Sigmoid colon (tissue), 6 donors: ENCODE measurements at regions not wholly inside any gene's neighbourhood (a gene's known extent, or its start where the extent isn't known, plus 50 kb on each side); places are given as distances from the start of the nearest gene placed in this dataset.

Experiments used
- DNase-seq: peaks from one replicate; pipeline ENCODE4 v3.0.0-alpha.2; 2019
- H3K27ac ChIP-seq, 4 donors: fragments of 200-600 bp; sonication (generic); one replicate each; pipeline ENCODE4 v1.5.1; 2016 to 2019; ENCODE audit warnings: mild to moderate bottlenecking in 1 of 4
- H3K27me3 ChIP-seq, 3 donors: fragments of 200-600 bp; sonication (generic); one replicate each; pipeline ENCODE4 v1.5.1; 2019; ENCODE audit warnings: mild to moderate bottlenecking in 1 of 3
- H3K36me3 ChIP-seq, 4 donors: fragments of 200-600 bp; sonication (generic); one replicate each; pipeline ENCODE4 v1.5.1; 2016 to 2019
- H3K4me1 ChIP-seq, 4 donors: fragments of 200-600 bp; sonication (generic); one replicate each; pipeline ENCODE4 v1.5.1; 2017 to 2019
- H3K4me3 ChIP-seq, 4 donors: fragments of 200-600 bp; sonication (generic); one replicate each; pipeline ENCODE4 v1.5.1; 2017 to 2019; ENCODE audit warnings: mild to moderate bottlenecking in 2 of 4, moderate library complexity in 1 of 4
- H3K9me3 ChIP-seq, 4 donors: fragments of 200-600 bp in 3 of 4; sonication (generic) in 3 of 4; one replicate each; pipeline versions ENCODE4 v1.5.1 to v1.6.1; 2013 to 2019
- EP300 ChIP-seq, 4 donors: sonication (generic); formaldehyde crosslinking; IDR thresholded peaks; one replicate each; pipeline ENCODE4 v1.6.1; 2017; ENCODE audit warnings: antibody characterized with exemption in 4 of 4
- POLR2A ChIP-seq, 2 donors: fragments of 450-650 bp; IDR thresholded peaks; one replicate each; pipeline ENCODE4 v1.6.1; 2016; ENCODE audit warnings: antibody characterized with exemption in 2 of 2, mild to moderate bottlenecking in 2 of 2, moderate library complexity in 2 of 2
- POLR2AphosphoS5 ChIP-seq, 4 donors: sonication (generic); formaldehyde crosslinking; IDR thresholded peaks; one replicate each; pipeline ENCODE4 v1.6.1; 2017; ENCODE audit warnings: antibody characterized with exemption in 4 of 4
- WGBS, 2 donors: extraction: QIAGEN DNeasy Blood & Tissue Kit; methylation state at CpG; one replicate each; pipeline ENCODE4 v1.1.7; 2013; 5-methylcytosine and 5-hydroxymethylcytosine counted together
- intact Hi-C: fragments of 100-400 bp; cut with DNase I; formaldehyde crosslinking; loops from one replicate; pipeline ENCODE4 v1.15.1; 2023
- TF ChIP-seq, protein P1 (sequence below), 4 experiments: fragments of 450-650 bp in 3 of 4; fragments of 200-600 bp in 1 of 4; IDR thresholded peaks; one replicate each; pipeline ENCODE4 v1.5.1; 2016 to 2019; ENCODE audit warnings: antibody characterized with exemption in 4 of 4, mild to moderate bottlenecking in 3 of 4, moderate library complexity in 2 of 4
- donor health status: healthy with polysubstance abuse.
- donor health status: healthy.

DNA sequence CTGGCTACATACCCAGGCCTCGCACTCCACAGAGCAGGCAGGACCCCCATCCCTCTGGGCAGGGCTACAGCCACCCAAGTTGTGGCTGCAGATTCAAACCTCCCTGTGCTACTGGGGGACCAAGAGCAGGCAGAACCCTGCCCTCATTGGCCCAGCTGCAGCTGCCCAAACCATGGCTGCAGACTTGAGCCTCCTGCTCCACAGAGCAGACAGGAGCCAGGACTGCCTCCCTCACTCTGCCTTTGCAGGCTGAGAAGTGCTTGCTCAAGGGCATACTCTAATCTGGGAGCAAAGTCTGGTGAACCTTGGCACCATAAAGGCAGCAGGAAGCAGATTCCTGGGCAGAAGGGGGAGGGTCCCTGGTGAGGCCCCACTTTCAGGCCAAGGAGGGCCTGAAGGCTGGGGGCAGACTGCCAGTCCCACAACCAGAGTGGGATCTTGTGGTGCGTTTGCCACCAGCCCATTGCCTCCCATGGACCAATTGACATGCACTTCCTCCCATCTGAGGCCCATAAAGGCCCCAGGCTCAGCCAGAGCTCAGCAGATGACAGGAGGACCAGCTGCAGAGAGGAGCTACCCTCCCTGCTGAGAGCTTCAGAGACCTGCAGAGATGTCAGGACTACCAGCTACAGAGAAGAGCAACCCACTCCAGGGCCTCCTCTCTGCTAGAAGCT lies 64.2 kb upstream of the EPHA6 start:
- WGBS, 2 donors: 89 to 90% methylated on average over 2 of the region's 2 CpGs
- TF ChIP-seq, protein P1, sequence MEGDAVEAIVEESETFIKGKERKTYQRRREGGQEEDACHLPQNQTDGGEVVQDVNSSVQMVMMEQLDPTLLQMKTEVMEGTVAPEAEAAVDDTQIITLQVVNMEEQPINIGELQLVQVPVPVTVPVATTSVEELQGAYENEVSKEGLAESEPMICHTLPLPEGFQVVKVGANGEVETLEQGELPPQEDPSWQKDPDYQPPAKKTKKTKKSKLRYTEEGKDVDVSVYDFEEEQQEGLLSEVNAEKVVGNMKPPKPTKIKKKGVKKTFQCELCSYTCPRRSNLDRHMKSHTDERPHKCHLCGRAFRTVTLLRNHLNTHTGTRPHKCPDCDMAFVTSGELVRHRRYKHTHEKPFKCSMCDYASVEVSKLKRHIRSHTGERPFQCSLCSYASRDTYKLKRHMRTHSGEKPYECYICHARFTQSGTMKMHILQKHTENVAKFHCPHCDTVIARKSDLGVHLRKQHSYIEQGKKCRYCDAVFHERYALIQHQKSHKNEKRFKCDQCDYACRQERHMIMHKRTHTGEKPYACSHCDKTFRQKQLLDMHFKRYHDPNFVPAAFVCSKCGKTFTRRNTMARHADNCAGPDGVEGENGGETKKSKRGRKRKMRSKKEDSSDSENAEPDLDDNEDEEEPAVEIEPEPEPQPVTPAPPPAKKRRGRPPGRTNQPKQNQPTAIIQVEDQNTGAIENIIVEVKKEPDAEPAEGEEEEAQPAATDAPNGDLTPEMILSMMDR (IDR thresholded peaks at IDR 0.05): no peak
- no peak for TF ChIP-seq POLR2A (IDR thresholded peaks at IDR 0.05)
- TF ChIP-seq POLR2AphosphoS5 (IDR thresholded peaks at IDR 0.05): no peak
- no peak for TF ChIP-seq EP300 (IDR thresholded peaks at IDR 0.05)
- intact Hi-C loops: no loop called here
- Histone ChIP-seq H3K4me1 (no peaks in the 10 kb centered on the region), H3K36me3 (no peaks in the 10 kb centered on the region), H3K4me3 (no peak overlapping the region), H3K9me3 (no peaks in the 10 kb centered on the region), H3K27me3 (no peaks in the 10 kb centered on the region), H3K27ac (no peak overlapping the region)
- no peak for DNase-seq

DNA sequence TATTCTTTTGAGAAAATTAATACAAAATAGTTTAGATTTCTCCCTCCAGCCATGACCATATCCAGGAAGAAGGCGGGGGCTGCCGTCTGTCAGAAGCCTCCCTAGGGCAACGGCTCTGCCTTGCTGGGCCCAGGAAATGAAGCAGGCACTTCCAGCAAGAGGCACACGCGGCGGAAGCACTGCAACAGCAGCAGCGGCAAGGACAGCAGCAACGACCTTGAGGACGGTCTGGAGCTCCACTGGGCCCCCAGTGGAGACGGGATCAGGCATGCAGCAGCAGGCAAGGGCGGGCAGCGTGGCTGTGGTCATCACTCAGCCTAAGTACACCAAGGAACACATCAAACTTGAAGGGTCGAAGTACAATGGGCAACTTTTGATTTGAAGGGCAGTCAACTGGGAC lies 61.3 kb upstream of the EPHA6 start:
- H3K36me3 ChIP-seq: no peaks in the 10 kb centered on the region
- no peak overlapping the region for H3K27ac ChIP-seq
- intact Hi-C loops: no loop called here
- H3K4me3 ChIP-seq: no peak overlapping the region
- 81 to 89% methylated on average over 13 of the region's 13 CpGs for WGBS, 2 donors
- TF ChIP-seq POLR2A (IDR thresholded peaks at IDR 0.05): no peak
- TF ChIP-seq, protein P1 (IDR thresholded peaks at IDR 0.05): no peak
- no peak for TF ChIP-seq EP300 (IDR thresholded peaks at IDR 0.05)
- no peak for TF ChIP-seq POLR2AphosphoS5 (IDR thresholded peaks at IDR 0.05)
- no peaks in the 10 kb centered on the region for H3K4me1 ChIP-seq
- H3K9me3 ChIP-seq: no peaks in the 10 kb centered on the region
- no peaks in the 10 kb centered on the region for H3K27me3 ChIP-seq
- DNase-seq: no peak

DNA sequence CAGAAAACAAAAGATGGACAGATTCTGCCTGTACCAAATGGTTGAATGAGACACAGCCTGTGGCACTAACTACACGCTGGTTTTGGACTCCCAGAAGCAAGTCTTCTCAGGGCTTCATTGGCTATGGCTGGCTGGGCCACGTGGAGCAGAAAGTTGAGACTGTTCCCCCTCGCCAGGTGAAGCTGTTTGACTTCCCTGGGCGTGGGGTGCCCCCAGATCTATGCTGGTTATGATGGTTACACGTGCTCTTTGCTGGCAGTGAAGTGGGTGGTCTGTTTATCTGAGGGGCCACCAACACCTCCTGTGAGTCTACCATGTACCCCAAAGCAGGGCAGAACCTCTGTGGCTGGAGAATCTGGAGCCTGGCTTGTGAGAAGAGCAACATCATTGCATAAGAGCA lies 60.3 kb upstream of the EPHA6 start:
- 53 to 79% methylated on average over 5 of the region's 5 CpGs for WGBS, 2 donors
- Histone ChIP-seq H3K36me3 (no peaks in the 10 kb centered on the region), H3K27ac (no peak overlapping the region), H3K27me3 (no peaks in the 10 kb centered on the region), H3K4me3 (no peak overlapping the region), H3K4me1 (no peaks in the 10 kb centered on the region), H3K9me3 (no peaks in the 10 kb centered on the region)
- intact Hi-C loops: no loop called here
- TF ChIP-seq POLR2A (IDR thresholded peaks at IDR 0.05) (no peak), POLR2AphosphoS5 (IDR thresholded peaks at IDR 0.05) (no peak), EP300 (IDR thresholded peaks at IDR 0.05) (no peak)
- TF ChIP-seq, protein P1 (IDR thresholded peaks at IDR 0.05): no peak
- no peak for DNase-seq

DNA sequence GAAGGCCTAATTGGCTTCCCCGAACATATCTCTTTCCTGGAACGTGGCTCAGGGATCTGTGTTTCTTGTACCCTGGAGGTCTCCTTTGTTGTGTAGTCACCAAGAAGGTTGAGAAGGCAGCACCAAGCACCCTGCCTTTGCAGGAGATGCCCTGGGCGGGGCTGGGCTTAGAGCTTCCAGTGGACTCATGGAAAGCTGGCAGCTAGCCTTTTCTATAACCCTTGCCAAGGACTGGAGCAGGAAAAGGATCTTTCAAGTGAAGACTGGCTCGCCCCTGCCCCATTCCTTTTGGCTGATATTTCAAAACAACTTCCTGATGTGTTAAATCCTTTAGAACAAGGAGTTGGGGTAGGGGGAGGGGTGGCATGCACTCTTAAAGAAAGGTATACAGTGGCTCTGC lies 58.9 kb upstream of the EPHA6 start:
- 63 to 81% methylated on average over 4 of the region's 4 CpGs for WGBS, 2 donors
- TF ChIP-seq, protein P1 (IDR thresholded peaks at IDR 0.05): no peak
- TF ChIP-seq EP300 (IDR thresholded peaks at IDR 0.05) (no peak), POLR2A (IDR thresholded peaks at IDR 0.05) (no peak), POLR2AphosphoS5 (IDR thresholded peaks at IDR 0.05) (no peak)
- H3K27ac ChIP-seq: no peak overlapping the region

DNA sequence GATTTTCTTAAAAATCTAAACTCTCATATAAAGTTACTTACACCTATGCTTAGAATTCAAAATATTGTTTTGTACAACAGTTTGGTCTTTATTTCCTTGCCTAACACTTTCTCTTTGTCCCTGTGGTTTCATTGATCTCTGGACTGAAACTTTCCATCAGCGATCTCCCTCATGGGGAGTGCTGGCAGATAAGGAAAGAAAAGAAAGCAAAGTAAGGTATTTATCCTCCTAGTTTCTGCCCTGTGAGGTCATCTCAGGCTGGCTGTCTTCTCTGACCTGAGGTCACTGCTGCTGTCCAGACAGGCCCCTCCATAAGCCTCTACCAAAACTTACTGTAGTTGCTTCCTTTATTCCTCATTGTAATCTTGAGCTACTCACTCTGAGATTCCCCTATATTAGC lies 57.9 kb upstream of the EPHA6 start:
- H3K36me3 ChIP-seq: no peaks in the 10 kb centered on the region
- no peaks in the 10 kb centered on the region for H3K9me3 ChIP-seq
- no peaks in the 10 kb centered on the region for H3K4me1 ChIP-seq
- no peak for DNase-seq
- H3K27ac ChIP-seq: no peak overlapping the region
- no peak for TF ChIP-seq POLR2AphosphoS5 (IDR thresholded peaks at IDR 0.05)
- no peak for TF ChIP-seq POLR2A (IDR thresholded peaks at IDR 0.05)
- no peak for TF ChIP-seq EP300 (IDR thresholded peaks at IDR 0.05)
- TF ChIP-seq, protein P1 (IDR thresholded peaks at IDR 0.05): no peak
- intact Hi-C loops: no loop called here
- H3K4me3 ChIP-seq: no peak overlapping the region
- H3K27me3 ChIP-seq: no peaks in the 10 kb centered on the region
- WGBS, 2 donors: 60 to 64% methylated on average over 1 of the region's 1 CpG

More for the DNA sequence above, 58.9 kb upstream of the EPHA6 start:
- no peaks in the 10 kb centered on the region for H3K27me3 ChIP-seq
- no peak for DNase-seq
- intact Hi-C loops: no loop called here
- H3K9me3 ChIP-seq: no peaks in the 10 kb centered on the region
- H3K4me3 ChIP-seq: no peak overlapping the region
- no peaks in the 10 kb centered on the region for H3K4me1 ChIP-seq
- H3K36me3 ChIP-seq: no peaks in the 10 kb centered on the region
